Right lobe of liver (tissue), 6 donors: ENCODE measurements at regions not wholly inside any gene's neighbourhood (a gene's known extent, or its start where the extent isn't known, plus 50 kb on each side); places are given as distances from the start of the nearest gene placed in this dataset.
A peak's percentile ranks its signal among the peaks of the same experiment; 100 is the strongest.

ENCODE experiments used
- ATAC-seq, 4 donors: fragments of 200-7000 bp; cut with Tn5 transposase; one replicate each; pipeline ENCODE4 v1.9.1; 2020; ENCODE audit warnings: mild to moderate bottlenecking in 4 of 4, moderate library complexity in 4 of 4
- DNase-seq, 3 donors: peaks; one replicate each; pipeline ENCODE4 v3.0.0-alpha.2; 2020
- H3K27ac ChIP-seq, 3 donors: fragments of 200-600 bp; one replicate each; pipeline ENCODE4 v1.8.0; 2022
- H3K27me3 ChIP-seq, 2 donors: fragments of 200-600 bp; one replicate each; pipeline ENCODE4 v1.8.0; 2022
- H3K36me3 ChIP-seq, 4 donors: fragments of 200-600 bp; sonication (generic) in 1 of 4; one replicate each; pipeline versions ENCODE4 v1.5.1 to v1.8.0; 2017 to 2022; ENCODE audit warnings: control low read depth in 1 of 4
- H3K4me1 ChIP-seq, 4 donors: fragments of 200-600 bp; sonication (generic) in 1 of 4; one replicate each; pipeline versions ENCODE4 v1.5.1 to v1.8.0; 2017 to 2022; ENCODE audit warnings: control low read depth in 1 of 4
- H3K4me3 ChIP-seq, 3 donors: fragments of 200-600 bp; one replicate each; pipeline ENCODE4 v1.8.0; 2022
- H3K9me3 ChIP-seq, 4 donors: fragments of 200-600 bp; sonication (generic) in 1 of 4; one replicate each; pipeline versions ENCODE4 v1.5.1 to v1.8.0; 2017 to 2022; ENCODE audit warnings: control low read depth in 1 of 4
- POLR2A ChIP-seq: fragments of 450-650 bp; IDR thresholded peaks from one replicate; pipeline ENCODE4 v1.6.1; 2017; ENCODE audit warnings: antibody characterized with exemption, mild to moderate bottlenecking
- WGBS: methylation state at CpG from one replicate; pipeline ENCODE4 v1.1.6; 2018; ENCODE audit warnings: low coverage, low lambda C conversion rate; ENCODE audit not compliant: insufficient coverage; ENCODE audit errors: missing lambda C conversion rate; 5-methylcytosine and 5-hydroxymethylcytosine counted together
- intact Hi-C, 2 donors: fragments of 100-400 bp; cut with DNase I; formaldehyde crosslinking; loops; one replicate each; pipeline versions ENCODE4 v1.11.2 to v1.14.1; 2022
- TF ChIP-seq, protein P1 (sequence below), 4 donors: fragments of 200-600 bp in 3 of 4; fragments of 450-650 bp in 1 of 4; IDR thresholded peaks; one replicate each; pipeline versions ENCODE4 v1.5.1 to v1.8.0; 2016 to 2022; ENCODE audit warnings: antibody characterized with exemption in 4 of 4, mild to moderate bottlenecking in 2 of 4
- donor health status: DM: no; HTN: yes; CAD: no.
- donor health status: DM: no; HTN: no; CAD: no.
- donor health status: DM: no; HTN: no; CAD: no.
- donor health status: DM: no; HTN: yes; CAD: no.
- donor health status: DM: no; HTN: yes; CAD: no.

DNA sequence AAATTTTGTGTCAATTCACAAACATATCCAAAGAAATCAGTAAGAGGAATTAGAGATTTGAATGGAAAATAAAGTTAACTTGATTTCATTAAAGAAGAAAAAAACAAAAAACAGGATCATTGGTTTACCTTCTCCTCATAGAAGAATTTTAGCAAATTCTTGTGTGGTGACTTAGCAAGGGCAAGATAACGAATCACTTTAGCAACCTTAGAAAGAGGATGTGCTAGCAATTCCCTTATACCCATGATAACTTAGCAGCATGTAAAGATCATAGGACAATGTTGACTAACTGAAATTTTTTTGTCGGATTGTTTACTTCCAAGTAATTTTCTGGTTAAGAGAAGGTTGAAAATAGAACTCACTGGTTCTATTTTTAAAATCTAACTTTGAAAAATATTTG lies 609.3 kb downstream of the GBE1 start:
- DNase-seq (no peak), ATAC-seq (no peak)
- intact Hi-C loops = no loop called here
- WGBS = 52% methylated on average over 2 of the region's 2 CpGs
- Histone ChIP-seq H3K9me3 (no peaks in the 10 kb centered on the region), H3K4me3 (no peak overlapping the region), H3K4me1 (no peaks in the 10 kb centered on the region), H3K27ac (no peak overlapping the region), H3K36me3 (no peaks in the 10 kb centered on the region), H3K27me3 (no peaks in the 10 kb centered on the region)
- TF ChIP-seq, protein P1, sequence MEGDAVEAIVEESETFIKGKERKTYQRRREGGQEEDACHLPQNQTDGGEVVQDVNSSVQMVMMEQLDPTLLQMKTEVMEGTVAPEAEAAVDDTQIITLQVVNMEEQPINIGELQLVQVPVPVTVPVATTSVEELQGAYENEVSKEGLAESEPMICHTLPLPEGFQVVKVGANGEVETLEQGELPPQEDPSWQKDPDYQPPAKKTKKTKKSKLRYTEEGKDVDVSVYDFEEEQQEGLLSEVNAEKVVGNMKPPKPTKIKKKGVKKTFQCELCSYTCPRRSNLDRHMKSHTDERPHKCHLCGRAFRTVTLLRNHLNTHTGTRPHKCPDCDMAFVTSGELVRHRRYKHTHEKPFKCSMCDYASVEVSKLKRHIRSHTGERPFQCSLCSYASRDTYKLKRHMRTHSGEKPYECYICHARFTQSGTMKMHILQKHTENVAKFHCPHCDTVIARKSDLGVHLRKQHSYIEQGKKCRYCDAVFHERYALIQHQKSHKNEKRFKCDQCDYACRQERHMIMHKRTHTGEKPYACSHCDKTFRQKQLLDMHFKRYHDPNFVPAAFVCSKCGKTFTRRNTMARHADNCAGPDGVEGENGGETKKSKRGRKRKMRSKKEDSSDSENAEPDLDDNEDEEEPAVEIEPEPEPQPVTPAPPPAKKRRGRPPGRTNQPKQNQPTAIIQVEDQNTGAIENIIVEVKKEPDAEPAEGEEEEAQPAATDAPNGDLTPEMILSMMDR (IDR thresholded peaks at IDR 0.05) = no peak
- no peak for TF ChIP-seq POLR2A

GRCh38 chr3:81132995-81133394 lies 628.5 kb downstream of the GBE1 start:
- WGBS = 54% methylated on average over 1 of the region's 1 CpG
- no peak for TF ChIP-seq POLR2A
- TF ChIP-seq, protein P1 (IDR thresholded peaks at IDR 0.05) = no peak

DNA sequence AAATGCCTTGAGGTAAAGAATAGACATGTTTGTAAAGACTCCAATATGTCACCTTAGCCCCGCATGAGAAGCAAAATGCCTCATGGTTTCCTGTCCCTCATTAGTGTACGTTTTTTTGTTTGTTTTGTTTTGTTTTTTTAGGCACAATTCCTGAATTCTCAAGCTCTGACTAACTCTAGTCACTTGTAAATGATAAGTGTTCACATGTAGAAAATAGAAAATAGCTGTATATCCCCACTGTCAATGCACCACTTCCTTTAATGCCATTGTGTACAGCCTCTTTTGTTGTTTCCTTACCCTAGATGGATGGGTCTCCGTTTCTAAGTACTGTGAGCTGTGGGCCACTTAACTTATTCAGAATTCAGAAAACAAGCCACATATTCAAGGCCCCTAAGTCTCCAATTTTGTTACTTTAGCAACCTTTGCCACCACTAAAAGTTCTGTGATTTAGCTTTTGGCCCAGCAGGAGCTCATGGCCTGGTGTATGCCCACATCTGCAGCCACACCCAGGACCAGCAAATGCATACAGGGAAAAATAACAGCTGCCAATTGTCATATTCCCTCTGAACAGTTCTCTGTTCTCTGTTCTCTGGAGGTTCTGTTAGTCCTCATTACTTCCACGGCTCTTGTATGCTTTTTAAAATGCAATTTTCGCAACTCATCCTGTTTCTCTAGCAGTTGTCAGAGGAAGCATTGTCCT lies 655.5 kb downstream of the GBE1 start:
- Histone ChIP-seq H3K27me3 (no peaks in the 10 kb centered on the region), H3K36me3 (no peaks in the 10 kb centered on the region), H3K27ac (no peak overlapping the region), H3K4me1 (no peaks in the 10 kb centered on the region), H3K9me3 (no peaks in the 10 kb centered on the region), H3K4me3 (no peak overlapping the region)
- WGBS = 35% methylated on average over 5 of the region's 5 CpGs
- intact Hi-C loops = no loop called here
- DNase-seq = no peak
- ATAC-seq = peak in 3 of 4 donors; percentile 49 to 78 (median 64)
- no peak for TF ChIP-seq POLR2A
- TF ChIP-seq, protein P1 (IDR thresholded peaks at IDR 0.05) = no peak

More at GRCh38 chr3:81132995-81133394, 628.5 kb downstream of the GBE1 start:
- no peaks in the 10 kb centered on the region for H3K9me3 ChIP-seq
- H3K27me3 ChIP-seq = no peaks in the 10 kb centered on the region
- ATAC-seq = no peak
- intact Hi-C loops = no loop called here
- H3K27ac ChIP-seq = no peak overlapping the region
- H3K4me3 ChIP-seq = no peak overlapping the region
- no peaks in the 10 kb centered on the region for H3K4me1 ChIP-seq
- no peak for DNase-seq
- H3K36me3 ChIP-seq = no peaks in the 10 kb centered on the region

GRCh38 chr3:81105206-81105605 lies 656.2 kb downstream of the GBE1 start:
- DNase-seq = no peak

More at GRCh38 chr3:81105206-81105605, 656.2 kb downstream of the GBE1 start:
- Histone ChIP-seq H3K9me3 (no peaks in the 10 kb centered on the region), H3K4me3 (no peak overlapping the region), H3K36me3 (no peaks in the 10 kb centered on the region), H3K27me3 (no peaks in the 10 kb centered on the region), H3K4me1 (no peaks in the 10 kb centered on the region), H3K27ac (no peak overlapping the region)
- TF ChIP-seq, protein P1 (IDR thresholded peaks at IDR 0.05) = no peak
- no peak for ATAC-seq
- 63% methylated on average over 2 of the region's 2 CpGs for WGBS
- intact Hi-C loops = no loop called here
